CD4-positive, alpha-beta T cell (primary cell): ENCODE measurements at regions not wholly inside any gene's neighbourhood (a gene's known extent, or its start where the extent isn't known, plus 50 kb on each side); places are given as distances from the start of the nearest gene placed in this dataset.

ENCODE experiments used
- ATAC-seq: fragments of 200-7000 bp; cut with Tn5 transposase; one replicate; pipeline ENCODE4 v1.10.0; 2022; ENCODE audit warnings: mild to moderate bottlenecking; ENCODE audit not compliant: poor library complexity
- CTCF ChIA-PET: fragments of 350-600 bp; sonication (Branson Sonifier 250); formaldehyde crosslinking; loops from one replicate; lab custom pipeline; 2021; ENCODE audit warnings: antibody characterized with exemption, inconsistent platforms; lab: Charles Lee
- POLR2A ChIA-PET: fragments of 350-600 bp; sonication (Branson Sonifier 250); formaldehyde crosslinking; loops from one replicate; lab custom pipeline; 2021; ENCODE audit warnings: antibody characterized with exemption, inconsistent platforms; lab: Charles Lee
- DNase-seq, 14 experiments: peaks; one replicate each; pipeline ENCODE4 v3.0.0-alpha.2; 2013 to 2020; ENCODE audit warnings: mixed read lengths in 2 of 14
- H3K27ac ChIP-seq, 2 donors: one replicate each; pipeline versions ENCODE4 v1.5.1 to v1.7.0; 2013; ENCODE audit warnings: low read length in 2 of 2, low read depth in 1 of 2, mild to moderate bottlenecking in 1 of 2
- H3K27me3 ChIP-seq, 2 experiments: 1 replicate in 1 of 2; 2 replicates in 1 of 2; pipeline versions ENCODE4 v1.6.1 to v1.7.0; 2013; ENCODE audit warnings: low read length in 2 of 2, control low read depth in 1 of 2, mild to moderate bottlenecking in 1 of 2, moderate library complexity in 1 of 2; ENCODE audit not compliant: insufficient read depth in 2 of 2, control insufficient read depth in 1 of 2
- H3K36me3 ChIP-seq: one replicate; pipeline ENCODE4 v1.6.1; 2013; ENCODE audit warnings: low read length, control low read depth; ENCODE audit not compliant: insufficient read depth
- H3K4me1 ChIP-seq: one replicate; pipeline ENCODE4 v1.6.1; 2013; ENCODE audit warnings: low read length, control low read depth; ENCODE audit not compliant: insufficient read depth
- H3K4me3 ChIP-seq: one replicate; pipeline ENCODE4 v1.5.1; 2013; ENCODE audit warnings: mild to moderate bottlenecking, low read length, moderate library complexity
- H3K9me3 ChIP-seq, 2 experiments: 1 replicate in 1 of 2; 2 replicates in 1 of 2; pipeline versions ENCODE4 v1.6.1 to v1.7.0; 2013; ENCODE audit warnings: low read length in 2 of 2, mild to moderate bottlenecking in 2 of 2, control low read depth in 1 of 2, moderate library complexity in 1 of 2; ENCODE audit not compliant: control insufficient read depth in 1 of 2, insufficient read depth in 1 of 2
- H3K27ac Mint-ChIP-seq: one replicate; pipeline ENCODE4 v1.8.0; 2020; ENCODE audit warnings: mixed read lengths
- H3K27me3 Mint-ChIP-seq: one replicate; pipeline ENCODE4 v1.8.0; 2021; ENCODE audit warnings: mixed read lengths
- H3K36me3 Mint-ChIP-seq: one replicate; pipeline ENCODE4 v1.8.0; 2021; ENCODE audit warnings: low read depth, mixed read lengths
- H3K4me1 Mint-ChIP-seq: one replicate; pipeline ENCODE4 v1.8.0; 2021; ENCODE audit warnings: low read depth, mixed read lengths
- H3K4me3 Mint-ChIP-seq: one replicate; pipeline ENCODE4 v1.8.0; 2020; ENCODE audit warnings: mild to moderate bottlenecking, mixed read lengths
- H3K9me3 Mint-ChIP-seq: one replicate; pipeline ENCODE4 v1.8.0; 2020; ENCODE audit warnings: mixed read lengths
- CTCF ChIP-seq: fragments of 200-600 bp; IDR thresholded peaks from one replicate; pipeline ENCODE4 v1.8.0; 2022; ENCODE audit warnings: antibody characterized with exemption, mild to moderate bottlenecking
- intact Hi-C, 2 experiments: fragments of 100-400 bp; cut with DNase I in 1 of 2; cut with micrococcal nuclease in 1 of 2; formaldehyde crosslinking; loops; one replicate each; pipeline versions ENCODE4 v1.15.1 to v1.9.0; 2023 to 2025; cut with DNase I, micrococcal nuclease

GRCh38 chr3:72214066-72214951 lies 429.4 kb upstream of the PROK2 start:
- ChIA-PET CTCF (no interaction called here), POLR2A (no interaction called here)
- H3K27me3 ChIP-seq = no peaks in the 10 kb centered on the region
- no peaks in the 10 kb centered on the region for H3K9me3 Mint-ChIP-seq
- no peak overlapping the region for H3K27ac ChIP-seq
- no peak overlapping the region for H3K4me3 ChIP-seq
- H3K4me1 Mint-ChIP-seq = no peaks in the 10 kb centered on the region
- intact Hi-C loops = no loop called here
- H3K4me3 Mint-ChIP-seq = no peak overlapping the region
- no peaks in the 10 kb centered on the region for H3K36me3 Mint-ChIP-seq
- DNase-seq (peak in 1 of 14 experiments; percentile 7), ATAC-seq (no peak)
- TF ChIP-seq CTCF = no peak
- H3K27ac Mint-ChIP-seq = no peak overlapping the region
- no peaks in the 10 kb centered on the region for H3K27me3 Mint-ChIP-seq
- H3K9me3 ChIP-seq = no peaks in the 10 kb centered on the region
- H3K4me1 ChIP-seq = no peaks in the 10 kb centered on the region
- no peaks in the 10 kb centered on the region for H3K36me3 ChIP-seq

- Mint-ChIP-seq H3K4me3 (no peak overlapping the region), H3K36me3 (no peaks in the 10 kb centered on the region), H3K27me3 (no peaks in the 10 kb centered on the region), H3K9me3 (no peaks in the 10 kb centered on the region), H3K27ac (no peak overlapping the region), H3K4me1 (no peaks in the 10 kb centered on the region)
- no peaks in the 10 kb centered on the region for H3K27me3 ChIP-seq
- POLR2A ChIA-PET = no interaction called here
- intact Hi-C loops = no loop called here
- CTCF ChIA-PET = no interaction called here
- ATAC-seq (no peak), DNase-seq (no peak)
- H3K9me3 ChIP-seq = no peaks in the 10 kb centered on the region
- no peaks in the 10 kb centered on the region for H3K4me1 ChIP-seq
- TF ChIP-seq CTCF = no peak
- no peak overlapping the region for H3K4me3 ChIP-seq
- no peak overlapping the region for H3K27ac ChIP-seq
- no peaks in the 10 kb centered on the region for H3K36me3 ChIP-seq
These were observed 428.5 kb upstream of the PROK2 start for GRCh38 chr3:72213296-72214065.

- Mint-ChIP-seq H3K36me3 (no peaks in the 10 kb centered on the region), H3K27ac (no peak overlapping the region), H3K9me3 (no peaks in the 10 kb centered on the region), H3K4me1 (no peaks in the 10 kb centered on the region), H3K4me3 (no peak overlapping the region), H3K27me3 (no peaks in the 10 kb centered on the region)
- H3K36me3 ChIP-seq = no peaks in the 10 kb centered on the region
- no peaks in the 10 kb centered on the region for H3K27me3 ChIP-seq
- intact Hi-C loops = no loop called here
- no peaks in the 10 kb centered on the region for H3K4me1 ChIP-seq
- no peak overlapping the region for H3K27ac ChIP-seq
- H3K9me3 ChIP-seq = no peaks in the 10 kb centered on the region
- ChIA-PET POLR2A (no interaction called here), CTCF (no interaction called here)
- H3K4me3 ChIP-seq = no peak overlapping the region
- ATAC-seq (no peak), DNase-seq (no peak)
- no peak for TF ChIP-seq CTCF
These were observed 427.4 kb upstream of the PROK2 start for GRCh38 chr3:72212396-72212795.
